ENCODE measurements at regions not wholly inside any gene's neighbourhood (a gene's known extent, or its start where the extent isn't known, plus 50 kb on each side); places are given as distances from the start of the nearest gene placed in this dataset.

GRCh38 chr13:42722883-42723539, 58.4 kb upstream of the FAM216B start:
- no peak for DNase-seq

- no peak for DNase-seq
Measured at GRCh38 chr13:42728507-42729180, 52.7 kb upstream of the FAM216B start.

DNA sequence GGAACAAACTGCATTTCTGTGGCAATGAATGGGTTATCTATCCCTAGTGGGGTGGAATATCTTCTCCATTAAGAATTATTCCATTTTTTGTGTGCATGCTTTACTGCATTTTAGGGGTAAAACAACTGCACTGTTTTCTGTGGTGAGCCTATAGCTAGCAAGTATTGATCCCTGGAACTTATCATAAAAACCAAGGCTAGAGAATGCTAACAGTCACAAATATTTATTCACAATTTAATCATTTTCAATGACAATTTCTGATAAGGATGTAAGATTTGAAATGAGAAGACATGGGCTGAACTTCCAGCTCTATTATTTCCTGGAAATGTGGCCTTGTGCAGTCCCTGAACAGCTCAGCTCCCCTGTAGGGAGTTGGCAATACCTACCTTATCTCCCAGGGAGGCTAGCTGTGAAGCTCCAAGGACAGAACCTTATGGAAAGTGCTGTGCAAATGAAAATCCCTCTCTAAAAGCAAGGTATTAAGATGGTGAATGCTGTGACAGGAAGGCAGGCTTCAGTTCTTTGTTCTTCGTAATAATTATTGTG, 51.5 kb upstream of the FAM216B start:
- no peak for DNase-seq

Data from stimulated activated CD4-positive, alpha-beta T cell treated with anti-CD3 and anti-CD28 coated beads, Interleukin-4, amount 100 ng/mL, for 24 hours (primary cell).